ENCODE measurements at regions not wholly inside any gene's neighbourhood (a gene's known extent, or its start where the extent isn't known, plus 50 kb on each side); places are given as distances from the start of the nearest gene placed in this dataset.
A peak's percentile ranks its signal among the peaks of the same experiment; 100 is the strongest.

DNA sequence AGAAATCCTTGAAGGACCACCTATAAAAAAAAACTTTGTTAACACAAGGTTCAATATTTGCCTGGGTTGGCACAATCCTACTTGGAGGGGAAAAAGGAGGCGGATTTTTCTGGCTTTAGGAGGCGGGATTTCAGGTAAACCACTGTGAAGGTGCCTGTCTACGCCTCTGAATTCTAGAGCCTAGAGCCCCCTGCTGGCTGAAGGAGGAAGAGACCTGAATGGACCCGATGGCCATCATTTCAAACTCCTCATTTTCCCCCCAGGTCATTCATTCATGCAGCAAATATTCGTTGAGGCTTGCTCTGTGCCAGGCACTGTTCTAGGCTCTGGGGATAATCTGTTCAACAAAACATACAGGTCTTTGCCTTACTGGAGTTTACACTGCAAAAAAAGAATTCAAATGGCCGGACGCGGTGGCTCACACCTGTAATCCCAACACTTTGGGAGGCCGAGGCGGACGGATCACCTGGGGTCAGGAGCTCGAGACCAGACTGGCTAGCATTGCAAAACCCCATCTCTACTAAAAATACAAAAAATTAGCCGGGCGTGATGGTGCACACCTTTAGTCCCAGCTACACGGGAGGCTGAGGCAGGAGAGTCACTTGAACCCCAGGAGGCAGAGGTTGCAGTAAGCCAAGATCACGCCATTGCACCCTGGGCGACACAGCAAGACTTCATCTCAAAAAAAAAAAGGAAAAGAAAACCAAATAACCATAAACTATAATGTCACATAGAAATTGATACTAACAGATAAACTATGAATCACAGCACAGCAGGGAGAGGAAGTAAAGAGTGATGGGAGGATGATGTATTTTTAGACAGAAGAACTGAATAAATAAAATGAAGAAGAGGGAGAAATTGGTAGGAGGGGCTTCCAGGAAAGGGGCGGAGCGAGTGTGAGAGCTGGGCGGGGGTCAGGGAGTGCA is 90.1 kb upstream of the NFE2L3 start:
- no peaks in the 10 kb centered on the region for H3K27me3 ChIP-seq (ENCODE audit: control insufficient read depth, insufficient read depth, low read length)
- H3K4me3 ChIP-seq (ENCODE audit: insufficient read depth, low read depth, low read length) = no peak overlapping the region
- peak; percentile 78 for DNase-seq
- H3K36me3 ChIP-seq (replicated peaks; ENCODE audit: control insufficient read depth, insufficient read depth, low read length) = no peaks in the 10 kb centered on the region

DNA sequence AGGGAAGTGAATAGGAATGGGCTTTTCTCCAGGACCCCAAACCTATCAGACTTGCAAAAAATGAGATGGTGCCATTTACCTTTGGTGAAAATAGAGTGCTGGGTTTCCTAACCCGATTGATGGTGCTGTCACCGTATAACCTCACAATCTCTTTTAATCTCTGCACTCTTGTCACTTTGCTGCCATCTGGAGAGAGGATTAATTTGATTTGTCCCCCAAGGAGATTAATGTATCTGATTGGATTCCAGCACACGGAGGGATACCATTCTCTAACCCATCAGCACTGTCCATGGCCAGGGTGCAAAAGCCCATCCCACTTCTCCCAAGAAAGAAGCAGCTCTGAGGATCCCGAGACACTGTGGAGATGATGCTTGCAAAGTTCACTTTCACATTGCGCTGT is 86.3 kb upstream of the NFE2L3 start:
- no peaks in the 10 kb centered on the region for H3K36me3 ChIP-seq (replicated peaks; ENCODE audit: control insufficient read depth, insufficient read depth, low read length)
- DNase-seq = no peak
- H3K27me3 ChIP-seq (ENCODE audit: control insufficient read depth, insufficient read depth, low read length) = no peaks in the 10 kb centered on the region
- H3K4me3 ChIP-seq (ENCODE audit: insufficient read depth, low read depth, low read length) = no peak overlapping the region

DNA sequence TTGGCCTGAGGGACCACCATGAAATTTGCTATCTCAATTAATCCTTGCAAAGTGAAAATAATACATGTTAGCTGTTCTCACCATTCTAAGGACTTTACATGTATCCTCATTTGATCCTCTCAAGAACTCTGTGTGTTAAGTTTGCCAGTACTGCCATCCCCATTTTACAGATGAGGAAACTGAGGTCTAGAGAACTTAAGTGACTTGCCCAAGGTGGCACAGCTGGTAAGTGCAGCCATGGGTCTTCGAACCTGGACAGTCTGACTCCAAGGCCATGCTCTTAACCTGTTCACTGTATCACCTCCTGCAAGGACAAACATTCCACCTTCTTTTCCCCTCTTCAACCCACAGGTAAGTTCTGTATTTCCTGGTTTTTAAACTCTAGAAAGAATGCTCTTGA is 85.3 kb upstream of the NFE2L3 start:
- Histone ChIP-seq H3K36me3 (replicated peaks; ENCODE audit: control insufficient read depth, insufficient read depth, low read length) (no peaks in the 10 kb centered on the region), H3K27me3 (ENCODE audit: control insufficient read depth, insufficient read depth, low read length) (no peaks in the 10 kb centered on the region), H3K4me3 (ENCODE audit: insufficient read depth, low read depth, low read length) (no peak overlapping the region)
- DNase-seq = no peak

DNA sequence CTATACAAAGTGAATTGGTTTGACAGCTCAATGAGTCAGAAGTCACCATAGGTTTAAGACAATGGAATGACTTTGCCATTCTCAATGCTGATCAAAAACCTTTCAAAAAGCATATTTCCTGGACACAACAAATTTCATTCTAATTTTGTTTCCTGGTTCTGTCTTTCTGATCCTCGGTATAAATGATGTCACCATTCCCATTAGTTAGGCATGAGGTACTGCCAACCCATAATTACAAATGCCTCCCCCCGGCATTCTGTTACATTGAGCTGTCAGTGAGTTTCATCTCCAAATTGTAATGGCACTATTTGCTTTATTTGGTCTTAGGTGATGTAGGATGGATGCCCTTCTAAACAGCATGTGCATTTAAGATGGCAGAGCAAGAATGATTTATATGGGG is 81.7 kb upstream of the NFE2L3 start:
- Histone ChIP-seq H3K4me3 (ENCODE audit: insufficient read depth, low read depth, low read length) (no peak overlapping the region), H3K36me3 (replicated peaks; ENCODE audit: control insufficient read depth, insufficient read depth, low read length) (no peaks in the 10 kb centered on the region), H3K27me3 (ENCODE audit: control insufficient read depth, insufficient read depth, low read length) (no peaks in the 10 kb centered on the region)
- DNase-seq = no peak

DNA sequence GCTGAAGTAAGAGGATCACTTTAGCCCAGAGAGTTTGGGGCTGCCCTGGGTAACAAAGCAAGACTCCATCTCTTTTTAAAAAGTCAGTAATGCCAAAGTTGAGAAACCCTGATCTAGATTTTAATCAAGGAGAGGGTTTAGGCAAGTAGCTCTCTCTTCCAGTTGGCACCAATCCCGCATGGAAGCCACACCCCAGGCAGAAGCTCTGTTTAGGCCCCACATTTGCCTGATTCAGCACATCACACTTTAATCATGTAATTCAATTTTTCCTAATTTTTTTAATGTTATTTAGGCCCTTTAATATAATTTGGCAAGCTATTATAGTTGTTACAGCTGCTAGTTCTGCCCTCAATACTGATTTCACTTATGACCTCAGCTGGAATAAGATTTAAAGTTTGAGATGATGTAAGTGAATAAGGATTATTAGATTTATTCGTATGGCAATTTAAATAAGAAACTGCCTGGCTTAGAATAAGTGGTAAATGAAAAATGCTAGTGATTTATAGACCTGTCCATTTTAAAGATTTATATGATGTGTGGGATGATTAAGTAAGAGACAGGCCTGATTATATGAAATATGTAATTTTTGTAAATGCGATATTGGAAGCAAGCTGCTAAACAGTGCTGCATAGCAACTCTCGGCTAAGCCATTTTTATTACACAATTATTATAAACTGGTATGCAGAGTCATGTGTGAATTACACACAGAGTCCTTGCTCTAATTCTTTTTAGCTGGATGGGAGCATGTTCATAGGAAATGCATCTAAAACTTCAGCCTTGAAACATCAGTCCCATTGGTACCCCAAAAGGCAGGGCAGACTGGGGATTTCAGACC is 80.2 kb upstream of the NFE2L3 start:
- H3K27me3 ChIP-seq (ENCODE audit: control insufficient read depth, insufficient read depth, low read length) = no peaks in the 10 kb centered on the region
- H3K36me3 ChIP-seq (replicated peaks; ENCODE audit: control insufficient read depth, insufficient read depth, low read length) = no peaks in the 10 kb centered on the region
- H3K4me3 ChIP-seq (ENCODE audit: insufficient read depth, low read depth, low read length) = no peak overlapping the region
- no peak for DNase-seq

DNA sequence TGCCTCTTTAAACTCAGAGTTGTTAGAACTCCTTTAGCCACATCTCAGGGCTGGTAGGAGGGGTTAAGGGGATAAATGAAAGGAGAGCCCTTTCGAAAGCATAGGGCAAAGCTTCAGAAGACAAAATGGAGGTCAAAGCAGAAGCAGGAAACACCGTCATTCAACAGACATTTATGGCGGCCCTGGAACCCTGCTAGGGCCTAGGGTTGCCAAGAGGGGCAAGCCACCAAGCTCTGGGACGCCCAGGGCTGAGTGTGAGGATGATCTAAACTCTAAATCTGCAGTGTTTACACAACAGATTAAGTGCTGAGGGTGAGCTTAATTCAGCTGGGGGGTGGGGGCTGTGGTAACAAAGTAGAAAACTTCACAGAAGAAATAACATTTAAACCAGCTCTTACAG is 79.0 kb upstream of the NFE2L3 start:
- H3K36me3 ChIP-seq (replicated peaks; ENCODE audit: control insufficient read depth, insufficient read depth, low read length) = no peaks in the 10 kb centered on the region
- no peak overlapping the region for H3K4me3 ChIP-seq (ENCODE audit: insufficient read depth, low read depth, low read length)
- no peaks in the 10 kb centered on the region for H3K27me3 ChIP-seq (ENCODE audit: control insufficient read depth, insufficient read depth, low read length)
- DNase-seq = no peak

DNA sequence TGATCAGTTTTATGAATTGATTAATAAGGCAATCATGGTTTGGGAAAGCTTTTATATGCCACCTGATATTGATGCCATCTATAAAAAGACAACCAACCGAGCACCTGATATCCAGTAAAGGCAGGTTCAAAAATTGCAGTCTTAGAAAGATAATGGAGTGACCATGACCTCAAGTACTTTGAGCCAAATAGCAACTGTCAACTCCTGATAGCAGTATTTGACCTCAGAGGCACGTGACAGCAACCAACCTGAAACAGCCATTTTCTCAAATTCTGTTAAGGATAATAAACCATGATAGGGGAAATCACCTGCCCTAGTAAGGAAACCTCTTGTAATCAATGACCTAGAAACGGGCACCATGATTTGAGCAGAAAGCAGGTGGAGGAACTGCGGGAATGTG is 77.1 kb upstream of the NFE2L3 start:
- DNase-seq = no peak
- Histone ChIP-seq H3K36me3 (replicated peaks; ENCODE audit: control insufficient read depth, insufficient read depth, low read length) (no peaks in the 10 kb centered on the region), H3K4me3 (ENCODE audit: insufficient read depth, low read depth, low read length) (no peak overlapping the region), H3K27me3 (ENCODE audit: control insufficient read depth, insufficient read depth, low read length) (no peaks in the 10 kb centered on the region)

DNA sequence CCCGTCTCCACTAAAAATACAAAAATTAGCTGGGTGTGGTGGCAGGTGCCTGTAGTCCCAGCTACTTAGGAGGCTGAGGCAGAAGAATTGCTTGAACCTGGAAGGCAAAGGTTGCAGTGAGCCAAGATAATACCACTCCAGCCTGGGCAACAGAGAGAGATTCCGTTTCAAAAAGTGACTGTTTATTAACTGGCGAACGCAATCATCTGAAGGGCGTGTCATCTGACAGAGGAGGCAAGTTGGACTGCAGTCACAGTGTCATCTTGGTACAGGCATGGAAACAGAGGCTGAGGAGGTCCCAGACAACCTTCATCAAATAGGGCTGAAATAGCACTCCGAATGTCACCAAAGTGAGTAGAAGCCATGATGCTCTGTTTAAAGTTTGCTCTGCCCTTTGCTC is 75.3 kb upstream of the NFE2L3 start:
- DNase-seq = no peak
- no peaks in the 10 kb centered on the region for H3K27me3 ChIP-seq (ENCODE audit: control insufficient read depth, insufficient read depth, low read length)
- H3K36me3 ChIP-seq (replicated peaks; ENCODE audit: control insufficient read depth, insufficient read depth, low read length) = no peaks in the 10 kb centered on the region
- no peak overlapping the region for H3K4me3 ChIP-seq (ENCODE audit: insufficient read depth, low read depth, low read length)

DNA sequence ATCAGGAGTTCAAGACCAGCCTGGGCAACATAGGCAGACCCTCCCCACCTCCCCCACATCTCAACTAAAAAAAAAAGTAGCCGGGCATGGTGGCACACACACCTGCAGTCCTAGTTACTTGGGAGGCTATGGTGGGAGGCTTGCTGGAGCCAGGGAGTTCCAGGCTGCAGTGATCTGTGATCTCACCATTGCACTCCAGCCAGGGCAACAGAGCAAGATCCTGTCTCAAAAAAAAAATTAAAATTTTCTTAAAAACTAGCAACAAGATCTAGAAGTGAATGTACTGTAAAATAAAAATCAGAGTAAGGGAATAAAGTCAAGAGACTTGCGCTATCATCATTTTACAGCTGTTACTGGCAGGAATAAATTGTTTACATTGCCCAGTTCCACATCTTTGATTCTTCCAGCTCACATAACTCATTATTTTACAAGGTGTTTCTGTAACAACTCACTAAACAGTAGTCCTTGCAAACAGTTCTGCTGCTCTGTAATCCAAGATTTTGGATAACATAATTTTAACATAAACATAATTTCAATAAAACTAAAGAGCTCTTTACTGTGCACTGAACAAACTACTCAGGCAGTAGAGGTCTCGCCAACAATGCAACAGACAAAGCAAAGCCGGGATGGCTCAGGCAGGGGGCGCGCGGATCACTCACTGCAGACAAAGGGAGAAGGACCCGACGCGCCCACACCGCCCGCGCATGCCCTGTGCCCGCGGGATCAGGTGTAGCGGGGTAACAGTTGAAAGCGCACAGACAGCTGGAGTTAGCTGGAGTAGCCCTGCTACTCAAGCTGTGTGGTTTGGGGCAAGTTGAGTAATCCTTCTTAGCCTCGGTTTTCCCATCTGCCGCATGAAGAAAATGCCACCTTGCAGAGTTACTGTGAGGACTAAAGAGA is 73.3 kb upstream of the NFE2L3 start:
- H3K36me3 ChIP-seq (replicated peaks; ENCODE audit: control insufficient read depth, insufficient read depth, low read length) = no peaks in the 10 kb centered on the region
- no peak overlapping the region for H3K4me3 ChIP-seq (ENCODE audit: insufficient read depth, low read depth, low read length)
- DNase-seq = peak; percentile 91
- H3K27me3 ChIP-seq (ENCODE audit: control insufficient read depth, insufficient read depth, low read length) = no peaks in the 10 kb centered on the region

DNA sequence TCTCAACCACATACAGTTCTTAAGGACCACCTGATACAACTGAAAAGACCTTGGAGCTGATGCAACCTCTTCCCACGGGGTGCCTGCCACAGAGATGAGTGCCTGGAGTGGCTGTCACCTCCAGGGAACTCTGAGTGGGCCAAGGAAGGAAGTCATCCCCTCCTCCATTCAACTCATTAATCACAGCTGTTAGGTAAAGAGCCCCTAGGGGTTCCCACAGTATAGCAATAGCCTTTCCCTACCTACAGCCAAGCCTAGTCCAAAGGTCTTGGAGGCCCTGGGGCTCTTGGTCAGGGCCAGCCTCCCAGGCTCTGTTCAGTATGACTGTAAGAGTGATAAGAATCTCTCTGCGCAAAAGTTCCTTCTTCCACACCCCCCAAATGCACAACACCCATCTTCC is 70.4 kb upstream of the NFE2L3 start:
- H3K4me3 ChIP-seq (ENCODE audit: insufficient read depth, low read depth, low read length) = no peak overlapping the region
- DNase-seq = peak; percentile 50
- H3K36me3 ChIP-seq (replicated peaks; ENCODE audit: control insufficient read depth, insufficient read depth, low read length) = no peaks in the 10 kb centered on the region
- no peaks in the 10 kb centered on the region for H3K27me3 ChIP-seq (ENCODE audit: control insufficient read depth, insufficient read depth, low read length)

DNA sequence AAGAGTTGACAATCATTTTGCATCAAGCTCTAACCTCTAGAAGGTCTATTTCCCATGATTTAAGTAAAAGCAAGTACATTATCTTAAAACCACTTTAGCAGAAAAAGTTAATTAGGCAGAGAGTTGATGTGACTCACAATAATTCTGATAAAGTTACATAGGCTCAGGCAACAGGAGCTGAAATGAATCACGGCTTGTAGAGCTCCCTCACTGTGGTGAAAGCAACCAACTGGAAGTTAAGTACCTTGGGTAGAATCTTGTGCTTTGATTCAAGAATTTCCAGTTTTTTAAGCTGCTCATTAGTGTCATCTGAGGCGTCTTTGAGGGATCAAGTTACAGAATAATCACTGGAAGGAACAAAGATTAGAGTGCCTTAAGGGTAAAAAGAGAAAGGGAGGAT is 68.9 kb upstream of the NFE2L3 start:
- Histone ChIP-seq H3K27me3 (ENCODE audit: control insufficient read depth, insufficient read depth, low read length) (no peaks in the 10 kb centered on the region), H3K4me3 (ENCODE audit: insufficient read depth, low read depth, low read length) (no peak overlapping the region), H3K36me3 (replicated peaks; ENCODE audit: control insufficient read depth, insufficient read depth, low read length) (no peaks in the 10 kb centered on the region)
- DNase-seq = no peak

DNA sequence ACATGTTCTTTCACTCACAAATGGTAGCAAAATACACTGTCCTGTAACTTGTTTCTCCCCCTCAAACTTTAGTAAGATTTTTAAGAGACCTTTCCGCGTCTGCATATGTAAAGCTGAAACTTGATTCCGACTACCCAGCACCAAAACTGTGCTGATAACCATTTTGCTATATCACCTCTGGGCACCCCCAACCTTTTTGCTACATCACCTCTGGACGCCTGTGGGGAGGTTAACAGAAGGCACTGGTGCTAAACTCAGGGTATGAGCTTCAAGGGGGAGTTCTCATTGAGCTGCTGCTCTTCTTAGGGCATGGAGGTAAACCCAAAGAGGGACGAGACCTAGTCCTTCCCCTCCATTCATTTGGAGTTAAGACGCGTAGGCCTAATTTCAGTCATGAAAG is 67.6 kb upstream of the NFE2L3 start:
- Histone ChIP-seq H3K4me3 (ENCODE audit: insufficient read depth, low read depth, low read length) (no peak overlapping the region), H3K36me3 (replicated peaks; ENCODE audit: control insufficient read depth, insufficient read depth, low read length) (no peaks in the 10 kb centered on the region), H3K27me3 (ENCODE audit: control insufficient read depth, insufficient read depth, low read length) (no peaks in the 10 kb centered on the region)
- no peak for DNase-seq

DNA sequence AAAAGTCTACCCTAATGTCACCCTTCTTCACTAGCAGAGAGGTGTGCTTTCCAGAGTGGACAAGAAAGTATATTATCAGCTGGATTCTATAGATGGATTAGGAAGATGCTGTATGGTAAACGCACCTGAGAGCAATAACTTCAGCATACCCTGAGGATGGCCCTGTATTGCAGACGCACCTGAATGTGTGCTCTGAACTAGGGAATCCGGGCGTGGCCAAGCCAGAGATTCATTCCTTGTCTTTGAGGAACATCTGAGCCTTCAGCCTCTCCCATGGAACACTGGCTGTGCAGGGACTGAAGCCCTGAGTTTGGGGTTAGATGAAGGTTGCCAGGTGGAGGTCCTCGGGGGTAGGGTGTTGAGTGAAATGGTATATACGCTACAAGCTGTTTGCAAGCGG is 66.2 kb upstream of the NFE2L3 start:
- Histone ChIP-seq H3K36me3 (replicated peaks; ENCODE audit: control insufficient read depth, insufficient read depth, low read length) (no peaks in the 10 kb centered on the region), H3K4me3 (ENCODE audit: insufficient read depth, low read depth, low read length) (no peak overlapping the region)
- DNase-seq = no peak

DNA sequence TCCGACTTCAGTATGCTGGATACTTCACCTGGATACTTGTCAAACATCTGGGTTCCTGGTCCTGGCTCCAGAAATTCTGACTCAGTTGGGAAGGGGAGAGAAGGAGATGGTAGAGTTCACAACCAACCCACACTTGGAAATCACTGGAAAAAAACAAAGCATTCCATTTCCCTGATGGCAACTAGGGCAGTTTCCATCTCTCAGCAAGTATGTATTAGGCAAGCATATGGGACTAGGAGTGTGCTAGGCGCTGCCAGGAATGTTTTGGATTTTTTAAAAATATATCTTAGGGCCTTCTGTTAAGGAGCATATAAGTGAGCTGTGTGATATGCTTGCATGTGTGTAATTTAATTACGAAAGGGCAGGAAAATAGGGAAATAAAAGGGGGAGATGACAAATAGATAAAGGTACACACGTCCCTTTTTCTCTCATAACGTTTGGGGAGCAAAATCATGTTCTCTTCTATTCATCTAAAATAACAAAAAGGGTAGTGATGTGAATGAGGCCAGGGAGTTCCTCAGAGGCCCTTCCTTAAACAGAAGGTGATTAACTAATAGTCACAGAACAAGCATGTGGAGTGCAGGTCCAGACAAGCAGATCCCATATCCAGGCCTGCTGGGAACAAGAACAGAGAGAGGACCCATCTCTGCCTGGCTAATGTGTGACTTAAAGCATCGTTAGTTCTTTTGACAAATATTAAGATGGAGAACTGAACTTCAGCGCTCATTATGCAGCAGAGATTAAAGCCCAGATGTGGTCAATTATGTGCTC is 64.5 kb upstream of the NFE2L3 start:
- Histone ChIP-seq H3K4me3 (ENCODE audit: insufficient read depth, low read depth, low read length) (no peak overlapping the region), H3K27me3 (ENCODE audit: control insufficient read depth, insufficient read depth, low read length) (no peaks in the 10 kb centered on the region), H3K36me3 (replicated peaks; ENCODE audit: control insufficient read depth, insufficient read depth, low read length) (no peaks in the 10 kb centered on the region)
- DNase-seq = no peak

More for the DNA sequence above, 66.2 kb upstream of the NFE2L3 start:
- H3K27me3 ChIP-seq (ENCODE audit: control insufficient read depth, insufficient read depth, low read length) = no peaks in the 10 kb centered on the region
